Fibroblast of skin of left biceps (primary cell): ENCODE measurements at regions not wholly inside any gene's neighbourhood (a gene's known extent, or its start where the extent isn't known, plus 50 kb on each side); places are given as distances from the start of the nearest gene placed in this dataset.

Experiments
- DNase-seq, 2 experiments: peaks; one replicate each; pipeline ENCODE4 v3.0.0-alpha.2; 2013; ENCODE audit warnings: low read depth in 2 of 2

DNA sequence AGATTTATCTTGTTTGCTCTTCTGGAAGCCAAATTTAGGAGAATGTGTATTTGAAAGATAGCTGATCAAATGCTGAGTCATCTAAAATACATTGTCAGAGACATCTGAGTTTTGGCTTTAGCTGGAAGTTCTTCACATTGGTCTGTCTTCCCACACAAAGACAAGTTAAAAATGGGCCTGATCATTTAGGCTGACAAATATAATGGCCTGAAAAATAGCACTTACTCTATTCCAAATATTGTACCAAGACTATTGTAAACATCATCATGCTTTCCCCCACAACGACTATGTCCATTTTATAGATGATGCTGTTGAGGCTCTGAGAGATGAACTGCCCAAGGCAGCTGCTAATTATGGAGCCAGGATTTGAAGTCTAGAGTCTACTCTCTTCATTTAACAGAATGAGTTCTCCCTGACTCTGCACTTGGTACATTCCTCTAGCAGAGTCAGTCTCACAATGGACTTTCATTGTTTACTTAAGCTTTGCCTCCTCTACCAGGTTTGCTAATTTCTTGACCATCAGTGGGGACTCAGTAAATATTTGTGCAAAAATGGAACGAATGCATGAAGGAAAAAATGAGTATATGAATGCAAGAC lies 619.4 kb upstream of the KLF4 start:
- peak in 1 of 2 experiments; percentile 53 for DNase-seq

DNA sequence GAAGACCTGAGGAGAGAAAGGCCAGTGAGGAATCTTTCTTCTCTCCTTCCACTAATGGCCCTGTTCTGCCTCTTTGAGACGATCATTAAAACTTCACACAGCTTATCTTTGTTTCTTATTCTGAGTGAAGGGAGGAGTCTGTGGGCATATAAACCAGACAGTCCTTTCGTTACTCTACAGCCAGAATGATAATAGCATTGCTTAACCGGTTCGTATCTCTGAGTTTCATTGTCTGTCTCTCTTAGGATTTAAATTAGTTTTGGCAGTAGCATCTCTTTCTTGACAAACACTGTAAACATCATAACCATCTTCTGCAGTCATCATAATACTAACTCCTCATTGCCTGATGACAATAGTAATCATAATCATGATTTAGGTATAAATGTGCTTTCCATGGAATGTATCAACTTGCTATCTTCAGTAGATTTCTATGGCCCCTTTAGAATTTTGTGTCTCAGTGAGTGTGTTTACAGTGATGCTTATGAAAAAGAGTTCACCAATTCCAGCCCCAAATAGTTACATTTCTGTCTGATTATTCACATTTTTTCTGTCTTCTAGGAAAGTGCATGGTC lies 618.8 kb upstream of the KLF4 start:
- DNase-seq = peak in 1 of 2 experiments; percentile 60

DNA sequence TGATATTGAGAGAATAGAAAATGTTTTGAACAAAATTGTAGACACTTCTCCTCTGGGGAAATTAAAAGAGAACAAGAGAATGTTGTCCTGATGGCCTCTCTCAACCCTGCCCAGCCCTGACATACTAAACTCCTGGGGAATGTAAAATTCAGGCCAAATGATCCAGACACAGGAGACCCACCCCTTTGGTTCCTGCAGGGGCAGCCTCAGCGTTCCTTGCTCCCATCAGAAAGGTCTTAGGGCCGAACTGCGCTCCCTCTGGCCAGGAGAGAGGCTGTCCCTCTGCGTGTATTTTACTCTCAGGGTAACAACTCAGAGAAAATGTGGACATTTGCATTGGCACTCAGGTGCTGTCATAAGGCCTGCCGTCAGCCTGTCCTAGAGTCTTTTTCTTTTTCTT lies 616.3 kb upstream of the KLF4 start:
- no peak for DNase-seq

DNA sequence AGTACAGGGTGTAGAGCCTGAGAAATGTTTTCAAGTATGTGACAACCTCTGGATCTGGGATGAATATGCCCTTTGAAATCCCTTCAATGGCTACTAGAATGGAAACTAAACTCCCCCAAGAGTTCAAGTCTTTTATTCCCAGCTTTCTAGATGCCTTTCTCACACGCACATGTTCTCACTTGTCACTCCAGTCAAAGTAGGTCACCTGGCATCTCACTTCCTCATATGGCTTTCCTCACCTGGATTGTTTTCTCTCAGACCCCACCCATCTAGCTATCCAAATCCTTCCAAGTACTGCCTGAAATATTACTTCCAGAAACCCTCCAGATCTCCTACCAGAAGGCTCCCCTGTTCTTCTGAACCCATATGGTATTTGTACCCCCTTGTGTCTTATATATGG lies 615.4 kb upstream of the KLF4 start:
- no peak for DNase-seq

- DNase-seq = peak in 1 of 2 experiments; percentile 11
Measured at GRCh38 chr9:108103046-108103693, 613.6 kb upstream of the KLF4 start.

- no peak for DNase-seq
Measured at GRCh38 chr9:108101410-108101809, 611.8 kb upstream of the KLF4 start.

- DNase-seq = no peak
Measured at GRCh38 chr9:108100571-108100970, 611.0 kb upstream of the KLF4 start.

DNA sequence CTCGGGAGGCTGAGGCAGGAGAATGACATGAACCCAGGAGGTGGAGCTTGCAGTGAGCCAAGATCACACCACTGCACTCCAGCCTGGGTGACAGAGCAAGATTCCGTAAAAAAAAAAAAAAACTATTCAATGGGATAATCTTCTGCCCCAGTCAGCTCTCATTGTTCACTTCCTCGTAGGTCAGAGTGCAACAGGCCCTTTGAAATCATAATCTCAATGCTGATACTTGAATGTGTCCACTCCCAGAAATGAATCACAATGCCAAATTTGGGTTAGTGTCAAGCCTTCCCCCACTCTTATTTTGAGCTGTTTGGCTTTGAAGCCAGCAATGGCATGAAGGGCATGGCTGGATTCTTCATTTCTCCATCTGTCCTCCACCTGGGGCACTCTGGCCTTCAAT lies 610.3 kb upstream of the KLF4 start:
- DNase-seq = no peak

DNA sequence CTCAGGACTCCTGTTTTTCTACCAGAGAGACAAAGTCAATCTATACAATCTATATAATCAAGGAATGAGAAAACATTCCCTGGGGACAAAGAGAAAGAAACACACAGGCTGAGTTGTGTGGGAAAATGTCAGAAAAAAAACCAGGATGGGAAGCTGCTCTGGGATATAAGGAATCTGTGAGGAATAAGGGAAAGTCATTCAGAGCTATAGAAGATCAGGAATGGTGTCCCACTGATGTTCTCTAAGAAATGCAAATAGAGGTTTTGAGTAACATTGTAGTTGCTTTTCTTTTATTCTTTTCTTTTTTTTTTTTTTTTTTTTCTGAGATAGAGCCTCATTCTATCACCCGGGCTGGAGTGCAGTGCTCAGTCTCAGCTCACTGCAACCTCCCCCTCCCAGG lies 605.9 kb upstream of the KLF4 start:
- no peak for DNase-seq

DNA sequence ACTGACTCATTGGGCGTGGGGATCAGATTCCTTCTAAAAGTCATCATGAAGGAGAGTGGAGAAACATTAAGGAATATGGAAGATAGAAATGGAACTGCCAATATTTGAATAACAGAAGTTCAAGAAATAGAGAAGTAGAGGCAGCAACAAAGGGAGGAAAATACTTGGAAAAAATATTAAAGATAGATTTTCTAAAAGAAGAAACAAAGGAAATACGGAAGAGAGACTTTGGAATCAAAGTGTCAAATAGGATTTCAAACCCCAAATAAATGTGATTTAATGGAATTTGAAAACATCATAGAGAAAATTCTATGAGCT lies 605.1 kb upstream of the KLF4 start:
- DNase-seq = no peak

DNA sequence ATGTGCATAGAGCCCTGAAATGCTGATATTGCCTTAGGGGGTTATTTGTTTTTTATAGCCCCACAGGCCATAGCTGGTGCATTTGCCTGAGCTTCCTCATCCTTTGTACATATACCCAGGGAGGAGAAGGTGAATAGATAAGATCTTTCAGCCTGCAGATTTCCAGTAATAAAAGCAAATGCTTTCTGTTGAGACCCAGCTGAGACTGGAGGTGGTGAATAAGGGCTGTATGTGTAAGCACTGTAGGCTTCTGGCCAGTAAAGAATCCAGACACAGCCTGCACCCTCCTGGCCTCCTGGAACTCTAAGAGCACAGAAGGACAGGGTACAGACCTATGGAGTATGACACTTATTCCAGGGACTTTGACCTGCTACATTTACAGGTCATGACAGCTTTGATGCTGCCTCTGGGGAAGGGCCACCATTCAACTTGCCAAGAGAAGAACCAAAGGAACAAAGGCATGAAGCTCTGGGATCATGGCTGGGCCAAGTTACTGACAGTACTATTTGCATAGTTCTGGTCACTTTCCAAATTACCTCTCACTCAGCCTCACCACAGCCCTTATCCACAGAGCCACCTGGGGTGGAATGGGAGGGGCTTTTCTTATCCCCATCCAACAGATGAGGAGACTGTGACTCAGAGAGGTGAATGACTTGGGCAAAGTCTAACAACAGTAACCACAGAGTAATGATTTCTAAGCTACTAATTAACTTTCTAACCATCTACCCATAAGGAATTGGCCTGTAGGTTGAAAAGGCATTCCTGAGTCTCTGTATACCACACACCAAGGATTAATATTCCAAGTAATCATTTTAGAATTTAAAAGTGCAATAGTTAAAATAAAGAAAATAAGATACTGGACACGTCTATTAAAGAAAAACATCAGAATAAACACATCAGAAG lies 604.5 kb upstream of the KLF4 start:
- DNase-seq = no peak

- no peak for DNase-seq
Measured at GRCh38 chr9:108088916-108089315, 599.3 kb upstream of the KLF4 start.

DNA sequence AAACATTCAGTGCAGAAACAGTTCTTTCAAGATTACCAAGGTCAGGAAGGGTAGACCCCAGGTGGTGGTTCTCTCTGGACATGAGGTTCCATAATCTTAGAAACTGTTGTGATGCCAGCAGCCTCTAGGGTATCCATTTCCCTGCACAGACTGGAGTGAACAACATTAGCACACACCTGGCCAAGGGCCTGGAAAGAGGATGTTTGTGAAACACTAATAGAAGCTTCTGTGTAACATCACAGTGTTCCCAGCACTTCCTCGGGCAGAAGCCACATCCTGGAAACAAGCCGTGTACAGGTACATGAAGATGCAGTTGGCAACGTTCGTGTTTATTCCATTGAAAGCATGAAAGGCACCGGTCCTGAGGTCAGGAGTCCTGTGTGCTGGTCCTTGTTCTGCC lies 598.2 kb upstream of the KLF4 start:
- DNase-seq = no peak

GRCh38 chr9:108086624-108087023 lies 597.1 kb upstream of the KLF4 start:
- no peak for DNase-seq

DNA sequence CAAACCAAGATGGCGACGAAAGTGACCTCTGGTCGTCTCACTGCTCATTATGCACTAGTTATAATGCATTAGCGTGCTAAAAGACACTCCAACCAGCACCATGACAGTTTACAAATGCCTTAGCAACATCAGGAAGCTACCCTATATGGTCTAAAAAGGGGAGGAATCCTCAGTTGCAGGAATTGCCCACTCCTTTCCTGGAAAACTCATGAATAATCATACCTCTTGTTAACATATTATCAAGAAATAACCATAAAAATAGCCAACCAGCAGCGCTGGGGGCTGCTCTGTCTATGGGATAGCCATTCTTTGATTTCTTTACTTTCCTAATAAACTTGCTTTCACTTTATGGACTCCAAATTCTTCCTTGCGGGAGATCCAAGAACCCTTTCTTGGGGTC lies 595.7 kb upstream of the KLF4 start:
- no peak for DNase-seq

GRCh38 chr9:108083796-108084352 lies 594.3 kb upstream of the KLF4 start:
- DNase-seq = no peak

DNA sequence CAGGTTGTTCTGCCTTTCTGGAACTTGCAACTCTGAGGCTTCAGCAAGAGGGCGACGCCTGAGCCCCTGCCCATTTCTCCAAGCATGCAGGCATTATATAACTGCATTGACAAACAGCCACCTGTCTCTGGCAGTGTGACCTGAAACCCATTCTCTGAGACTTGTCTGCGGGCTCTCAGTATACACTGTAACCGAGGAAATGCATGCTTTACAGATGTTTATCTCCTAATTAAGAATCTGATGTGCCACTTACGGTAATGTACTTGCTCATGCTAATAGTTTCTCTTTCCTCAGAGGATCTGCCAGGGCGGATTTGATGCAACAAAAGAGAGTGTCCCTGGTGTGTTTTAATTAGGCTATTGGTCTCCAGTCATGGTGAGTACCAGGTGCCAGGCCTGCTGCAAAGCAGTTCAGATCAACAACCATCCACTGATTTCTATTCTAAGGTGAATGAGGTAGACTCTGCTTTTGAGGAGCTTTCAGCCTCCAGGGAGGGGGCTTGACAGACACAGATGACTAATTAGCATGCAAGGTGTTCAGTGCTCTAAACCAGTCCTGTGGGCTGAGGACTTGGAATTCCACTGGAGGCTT lies 593.7 kb upstream of the KLF4 start:
- no peak for DNase-seq

DNA sequence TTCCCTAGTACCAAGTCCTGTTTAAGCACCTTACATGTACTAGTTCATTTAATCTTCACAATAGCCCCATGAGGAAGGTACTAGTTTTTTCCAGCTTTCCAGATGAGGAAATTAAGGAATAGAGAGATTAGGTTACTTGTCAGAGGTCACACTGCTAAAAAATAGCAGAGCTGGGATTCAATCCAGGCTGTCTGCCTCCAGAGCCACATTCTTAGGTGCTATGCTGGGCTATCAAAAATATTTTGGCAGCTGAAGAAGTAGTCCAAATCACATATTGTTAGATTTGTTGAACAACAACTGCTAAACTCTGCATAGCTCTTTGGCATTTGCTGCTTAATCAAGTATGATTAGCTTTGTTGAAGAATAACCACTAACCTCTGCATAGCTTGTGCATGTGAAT lies 591.5 kb upstream of the KLF4 start:
- DNase-seq = no peak

- DNase-seq = no peak
Measured at GRCh38 chr9:108080285-108080684, 590.7 kb upstream of the KLF4 start.

GRCh38 chr9:108078811-108079210 lies 589.2 kb upstream of the KLF4 start:
- no peak for DNase-seq

DNA sequence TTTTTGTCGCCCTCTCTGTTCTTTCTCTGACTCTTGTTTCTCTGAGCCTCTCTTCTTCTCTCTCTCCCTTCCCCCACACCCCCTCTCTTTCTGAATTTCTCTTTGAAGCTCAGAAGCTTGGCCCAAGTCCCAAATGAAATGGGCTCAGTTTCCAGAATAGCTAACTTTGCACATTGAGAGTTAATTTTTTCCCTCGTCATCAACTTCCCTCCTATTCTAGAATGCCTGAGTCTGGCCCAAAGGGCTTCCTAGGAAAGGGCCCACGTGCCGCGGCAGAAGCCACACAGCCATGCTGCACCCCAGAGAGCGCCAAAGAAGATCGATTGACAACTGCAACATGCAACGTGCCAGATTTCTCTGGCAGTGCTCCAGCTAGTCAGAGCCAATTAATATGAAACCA lies 588.8 kb upstream of the KLF4 start:
- no peak for DNase-seq

GRCh38 chr9:108077556-108077955 lies 588.0 kb upstream of the KLF4 start:
- no peak for DNase-seq
